HG03565 (cell line): ENCODE measurements at regions not wholly inside any gene's neighbourhood (a gene's known extent, or its start where the extent isn't known, plus 50 kb on each side); places are given as distances from the start of the nearest gene placed in this dataset.
"Not testable (repeated sequence)": the region's sequence is repeated elsewhere in the genome, so short reads cannot be mapped to it uniquely, and the experiment has no call there.

Experiments
- ATAC-seq: cut with Tn5 transposase; IDR thresholded peaks from one replicate; pipeline ENCODE4 v1.9.1; 2021; ENCODE audit warnings: mild to moderate bottlenecking, moderate library complexity; ENCODE audit not compliant: unreplicated experiment

DNA sequence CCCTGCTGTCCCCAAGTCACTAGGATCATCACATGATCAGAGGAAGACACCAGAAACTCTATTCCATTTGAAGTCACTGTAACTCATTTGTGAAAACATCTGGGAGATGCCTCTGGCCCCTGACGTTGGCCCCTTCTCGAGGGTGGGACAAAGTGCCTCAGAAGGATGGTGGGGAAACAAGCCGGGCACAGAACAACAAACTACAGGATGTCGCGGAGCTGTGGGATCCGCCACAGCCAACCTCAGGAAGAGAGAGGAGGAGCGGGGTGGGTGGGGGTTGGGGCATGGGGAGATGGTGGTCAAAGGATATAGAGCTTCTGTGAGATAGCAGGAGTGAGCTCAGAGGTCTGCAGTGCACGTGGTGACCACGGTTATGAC is 265.6 kb upstream of the TCERG1L start:
- no peak for ATAC-seq

- ATAC-seq: no peak
Observed at GRCh38 chr10:131577786-131578471, 266.4 kb upstream of the TCERG1L start.

- no peak for ATAC-seq
Observed at GRCh38 chr10:131578472-131578970, 267.0 kb upstream of the TCERG1L start.

GRCh38 chr10:131579251-131580071 is 267.9 kb upstream of the TCERG1L start:
- ATAC-seq: no peak

DNA sequence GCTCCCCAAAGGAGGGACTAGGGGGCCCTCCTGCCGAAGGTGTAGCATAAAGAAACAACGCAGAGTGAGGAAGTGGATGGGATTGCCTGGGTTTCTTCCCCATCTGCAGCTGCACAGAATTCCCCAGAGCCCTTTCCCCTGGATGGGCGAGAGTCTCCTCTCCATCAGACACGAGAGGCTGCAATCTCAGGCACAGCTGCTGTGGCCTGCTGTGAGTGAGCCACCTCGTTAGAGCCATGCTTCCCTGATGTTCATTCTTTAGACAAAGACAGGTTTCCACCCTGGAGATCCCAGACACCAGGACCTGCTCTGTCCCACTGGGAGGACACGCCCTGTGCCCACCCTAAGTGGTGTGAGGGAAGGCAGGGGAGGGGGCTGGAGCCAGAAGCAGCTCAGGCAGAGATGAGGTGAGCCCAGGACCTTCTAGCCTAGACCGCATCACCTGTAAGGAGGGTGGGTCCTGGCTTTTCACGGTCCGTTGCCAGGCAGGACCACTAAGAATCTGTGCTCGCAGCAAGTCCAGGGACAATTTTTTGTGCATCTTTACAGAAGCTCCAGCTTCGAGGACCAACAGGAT is 268.6 kb upstream of the TCERG1L start:
- no peak for ATAC-seq

GRCh38 chr10:131580674-131581073 is 269.2 kb upstream of the TCERG1L start:
- no peak for ATAC-seq

DNA sequence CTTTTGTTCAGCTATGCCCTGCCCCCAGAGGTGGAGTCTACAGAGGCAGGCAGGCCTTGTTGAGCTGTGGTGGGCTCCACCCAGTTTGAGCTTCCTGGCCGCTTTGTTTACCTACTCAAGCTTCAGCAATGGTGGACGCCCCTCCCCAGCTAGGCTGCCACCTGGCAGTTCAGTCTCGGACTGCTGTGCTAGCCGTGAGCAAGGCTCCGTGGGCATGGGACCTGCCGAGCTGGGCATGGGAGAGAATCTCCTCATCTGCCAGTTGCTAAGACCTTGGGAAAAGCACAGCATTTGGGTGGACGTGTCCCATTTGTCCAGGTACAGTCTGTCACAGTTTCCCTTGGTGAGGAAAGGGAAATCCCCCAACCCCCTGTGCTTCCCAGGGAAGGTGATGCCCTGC is 270.0 kb upstream of the TCERG1L start:
- not testable (repeated sequence) for ATAC-seq

- ATAC-seq: no peak
Observed at GRCh38 chr10:131584287-131584686, 272.8 kb upstream of the TCERG1L start.

DNA sequence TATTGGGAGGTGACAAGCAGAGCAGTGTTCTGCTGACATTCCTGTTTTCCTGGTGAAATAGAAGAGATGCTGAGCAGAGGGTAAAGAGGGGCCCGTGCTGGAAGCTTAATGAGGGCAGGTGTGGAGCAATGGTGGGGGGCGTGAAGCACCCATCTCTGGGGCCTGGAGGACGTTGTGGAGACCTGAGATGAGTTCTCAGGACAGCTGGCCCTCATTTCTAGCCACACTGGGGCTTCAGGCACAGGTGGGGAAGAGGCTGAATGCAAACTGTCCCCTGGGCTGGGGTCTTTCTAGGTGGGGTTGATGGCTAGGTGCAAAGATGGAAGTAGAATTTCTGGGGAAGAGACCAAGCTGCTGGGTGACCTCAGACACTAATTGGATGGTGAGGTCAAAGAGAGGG is 274.2 kb upstream of the TCERG1L start:
- ATAC-seq: no peak

DNA sequence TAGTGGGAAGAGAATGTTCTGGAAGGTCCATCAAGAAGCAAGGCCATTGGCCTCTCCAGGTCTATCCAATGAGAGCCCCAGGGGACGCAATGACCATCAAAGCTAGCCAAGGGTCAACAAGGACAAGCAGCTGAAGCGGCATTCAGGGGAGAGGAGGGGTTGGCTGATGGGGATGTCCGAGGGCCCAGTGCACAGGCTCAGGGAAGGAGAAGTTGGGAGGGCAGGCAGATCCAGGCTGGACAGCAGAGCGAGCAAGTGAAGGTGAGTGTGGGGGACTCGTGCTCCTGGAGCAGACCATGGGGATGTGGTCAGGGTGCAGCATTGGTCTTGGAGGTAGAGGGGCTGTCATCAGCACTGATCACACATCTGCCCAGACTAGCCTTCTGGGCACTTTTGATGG is 275.4 kb upstream of the TCERG1L start:
- ATAC-seq: no peak

- no peak for ATAC-seq
Observed at GRCh38 chr10:131587976-131588680, 276.6 kb upstream of the TCERG1L start.

DNA sequence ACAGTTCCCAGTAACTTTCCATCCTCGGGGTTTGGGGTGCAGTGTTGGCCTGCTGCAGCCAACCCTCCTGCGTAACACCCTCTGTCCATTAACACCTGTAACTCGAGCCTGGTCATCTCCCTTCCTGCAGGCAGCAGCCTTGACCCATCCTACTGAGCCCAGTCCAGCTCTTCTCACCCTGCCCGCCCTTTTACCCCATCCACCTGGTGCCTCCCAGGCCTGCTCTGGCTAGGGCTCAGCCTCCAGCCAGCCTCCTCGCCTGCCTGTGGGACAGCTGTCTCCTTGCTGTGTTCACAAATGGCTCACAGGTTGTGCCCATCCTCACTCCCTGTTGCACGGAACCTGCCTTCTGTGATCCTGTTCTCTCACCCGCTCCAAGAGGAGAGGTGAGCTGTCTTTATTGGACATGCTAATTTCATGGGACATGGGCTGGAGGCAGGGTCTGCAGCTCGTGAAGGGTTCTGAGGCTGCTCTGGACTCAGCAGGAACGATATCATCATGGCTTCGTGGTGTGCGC is 277.2 kb upstream of the TCERG1L start:
- no peak for ATAC-seq

GRCh38 chr10:131590567-131590966 is 279.0 kb upstream of the TCERG1L start:
- ATAC-seq: no peak

DNA sequence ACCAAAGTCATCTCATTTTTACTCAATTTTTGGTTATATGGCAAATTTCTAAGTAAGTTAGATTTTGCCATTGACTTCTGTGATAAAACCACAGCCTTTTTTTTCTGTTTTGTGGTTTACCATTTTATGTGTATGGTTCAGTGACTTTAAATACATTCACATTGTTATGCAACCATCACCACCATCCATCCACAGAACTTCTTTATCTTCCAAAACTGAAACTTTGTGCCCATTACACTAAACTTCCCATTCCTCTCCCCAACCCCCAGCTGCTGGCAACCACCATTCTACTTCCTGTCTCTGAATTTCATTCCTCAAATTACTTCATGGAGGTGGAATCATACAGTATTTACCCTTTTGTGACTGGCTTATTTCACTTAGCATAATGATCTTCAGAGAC is 280.4 kb upstream of the TCERG1L start:
- no peak for ATAC-seq

GRCh38 chr10:131609176-131609575 is 291.6 kb upstream of the PPP2R2D start:
- ATAC-seq: no peak

- ATAC-seq: no peak
Observed at GRCh38 chr10:131615150-131615549, 285.7 kb upstream of the PPP2R2D start.

- ATAC-seq: no peak
Observed at GRCh38 chr10:131616040-131616439, 284.8 kb upstream of the PPP2R2D start.

- no peak for ATAC-seq
Observed at GRCh38 chr10:131617113-131617858, 283.5 kb upstream of the PPP2R2D start.

- no peak for ATAC-seq
Observed at GRCh38 chr10:131618587-131619267, 282.1 kb upstream of the PPP2R2D start.

DNA sequence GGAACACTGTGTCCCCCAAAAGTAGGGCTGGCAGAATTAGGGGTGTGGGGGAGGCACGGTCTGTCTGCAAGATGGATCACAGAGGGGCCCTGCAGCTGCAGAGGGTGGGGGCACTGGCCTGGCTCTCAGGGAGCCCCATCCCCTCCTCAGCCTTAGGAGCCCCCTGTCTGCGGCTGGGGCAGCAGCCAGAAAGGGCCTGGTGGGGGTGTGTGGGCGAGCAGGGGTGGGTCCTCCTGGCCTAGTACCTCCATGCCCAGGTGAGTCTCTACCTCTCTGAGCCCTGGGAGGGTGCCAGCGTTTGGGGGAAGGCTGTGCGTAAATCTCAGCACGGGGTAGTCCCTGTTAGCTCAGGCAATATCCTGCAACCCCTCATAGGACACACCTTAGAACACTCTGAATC is 280.5 kb upstream of the PPP2R2D start:
- no peak for ATAC-seq
